ENCODE measurements at regions not wholly inside any gene's neighbourhood (a gene's known extent, or its start where the extent isn't known, plus 50 kb on each side); places are given as distances from the start of the nearest gene placed in this dataset.

- no peak for TF ChIP-seq TCF7L2 (IDR thresholded peaks at IDR 0.05; ENCODE audit: low read depth, low read length)
- no peak for TF ChIP-seq SP1 (CRISPR knock-in tag; IDR thresholded peaks at IDR 0.05)
- no peak for TF ChIP-seq ZNF507 (tag; conservative IDR thresholded peaks at IDR 0.05)
- no peak for TF ChIP-seq ZNF140 (CRISPR knock-in tag; IDR thresholded peaks at IDR 0.05)
- Histone ChIP-seq H3K4me1 (replicated peaks in 1 of 2; ENCODE audit: control insufficient read depth in 2 of 2, insufficient read depth in 2 of 2, low read length in 2 of 2) (no peaks in the 10 kb centered on the region), H3K27me3 (ENCODE audit: control insufficient read depth in 2 of 2, insufficient read depth in 2 of 2, low read length in 2 of 2) (no peaks in the 10 kb centered on the region), H4K20me1 (replicated peaks; ENCODE audit: control insufficient read depth, insufficient read depth, low read length) (no peaks in the 10 kb centered on the region), H3K36me3 (ENCODE audit: control insufficient read depth, insufficient read depth, low read length) (no peaks in the 10 kb centered on the region), H3K9ac (ENCODE audit: insufficient read depth in 1 of 2, low read depth in 2 of 2, low read length in 2 of 2) (no peak overlapping the region), H3K9me3 (replicated peaks; ENCODE audit: control insufficient read depth, insufficient read depth, low read depth, low read length) (no peaks in the 10 kb centered on the region), H3K4me3 (no peak overlapping the region), H3K79me2 (ENCODE audit: control insufficient read depth, insufficient read depth, low read length) (no peaks in the 10 kb centered on the region), H3K4me2 (ENCODE audit: insufficient read depth, low read length) (no peak overlapping the region), H3K27ac (ENCODE audit: extremely low read depth, low read depth, low read length) (no peak overlapping the region), H2AFZ (ENCODE audit: low read depth, low read length) (no peak overlapping the region), H3K9me1 (ENCODE audit: control insufficient read depth, insufficient read depth, low read length) (no peaks in the 10 kb centered on the region)
- 0% methylated on average over 1 of the region's 1 CpG for WGBS (ENCODE audit: insufficient coverage, low coverage, missing lambda C conversion rate)
- BruUV-seq (replicated peaks) = no TSS peak
- in situ Hi-C loops (cut with MboI) = no loop called here
- intact Hi-C loops (cut with micrococcal nuclease) = no loop called here
- CTCF ChIA-PET (ENCODE audit: low intra/inter-chr PET ratio) = no interaction called here
- POLR2A ChIA-PET = no interaction called here
- no peak for FAIRE-seq
- no peak for ATAC-seq
- DNase-seq (ENCODE audit: extremely low read depth in 1 of 4, low spot score in 3 of 4) = no peak
Observed at GRCh38 chrX:10310511-10310910, 153.7 kb downstream of the CLCN4 start.

DNA sequence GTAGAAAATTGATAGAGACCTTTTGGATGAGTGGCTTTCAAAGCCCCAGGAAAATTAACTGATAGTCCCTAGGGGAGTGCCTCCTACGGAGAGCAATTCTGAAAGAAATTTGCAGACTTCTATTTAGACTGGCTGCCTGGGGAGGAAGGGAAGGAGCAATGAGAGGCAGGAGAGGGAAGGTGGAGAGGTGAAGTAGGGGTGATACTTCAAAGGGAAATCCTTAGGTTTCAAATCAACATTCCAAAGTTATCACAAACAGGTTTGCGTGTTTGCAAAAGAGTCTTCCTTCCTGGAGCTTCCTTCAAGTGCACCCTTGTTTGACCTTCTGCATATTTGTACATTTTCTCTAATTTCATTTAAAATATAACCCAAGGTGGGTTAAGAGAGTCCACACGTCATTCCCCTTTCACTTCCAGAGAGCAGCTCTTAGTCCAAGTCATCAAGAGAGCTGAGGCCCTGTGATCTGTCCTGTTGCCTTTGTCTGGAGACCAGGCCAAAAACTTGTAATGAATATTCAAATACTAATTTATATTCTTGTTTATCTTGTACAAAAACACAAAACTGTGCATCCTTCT, 157.8 kb downstream of the CLCN4 start:
- no peaks in the 10 kb centered on the region for H4K20me1 ChIP-seq (replicated peaks; ENCODE audit: control insufficient read depth, insufficient read depth, low read length)
- no peak overlapping the region for H3K4me2 ChIP-seq (ENCODE audit: insufficient read depth, low read length)
- ATAC-seq = no peak
- H3K9ac ChIP-seq (ENCODE audit: insufficient read depth in 1 of 2, low read depth in 2 of 2, low read length in 2 of 2) = no peak overlapping the region
- H3K79me2 ChIP-seq (ENCODE audit: control insufficient read depth, insufficient read depth, low read length) = no peaks in the 10 kb centered on the region
- no peak for FAIRE-seq
- no peaks in the 10 kb centered on the region for H3K27me3 ChIP-seq (ENCODE audit: control insufficient read depth in 2 of 2, insufficient read depth in 2 of 2, low read length in 2 of 2)
- in situ Hi-C loops (cut with MboI) = no loop called here
- intact Hi-C loops (cut with micrococcal nuclease) = no loop called here
- BruUV-seq (replicated peaks) = no TSS peak
- no peaks in the 10 kb centered on the region for H3K9me3 ChIP-seq (replicated peaks; ENCODE audit: control insufficient read depth, insufficient read depth, low read depth, low read length)
- WGBS (ENCODE audit: insufficient coverage, low coverage, missing lambda C conversion rate) = 0% methylated on average over 3 of the region's 3 CpGs
- ChIA-PET POLR2A (no interaction called here), CTCF (ENCODE audit: low intra/inter-chr PET ratio) (no interaction called here)
- no peaks in the 10 kb centered on the region for H3K9me1 ChIP-seq (ENCODE audit: control insufficient read depth, insufficient read depth, low read length)
- no peak overlapping the region for H2AFZ ChIP-seq (ENCODE audit: low read depth, low read length)
- DNase-seq (ENCODE audit: extremely low read depth in 1 of 4, low spot score in 3 of 4) = no peak
- no peaks in the 10 kb centered on the region for H3K36me3 ChIP-seq (ENCODE audit: control insufficient read depth, insufficient read depth, low read length)
- H3K4me3 ChIP-seq = no peak overlapping the region
- TF ChIP-seq MED1 (CRISPR knock-in tag; IDR thresholded peaks at IDR 0.05; ENCODE audit: borderline replicate concordance) (no peak), RBM15 (IDR thresholded peaks at IDR 0.05; ENCODE audit: insufficient read depth, low read length) (no peak), ZNF217 (CRISPR knock-in tag; IDR thresholded peaks at IDR 0.05) (no peak)
- no peak overlapping the region for H3K27ac ChIP-seq (ENCODE audit: extremely low read depth, low read depth, low read length)
- no peaks in the 10 kb centered on the region for H3K4me1 ChIP-seq (replicated peaks in 1 of 2; ENCODE audit: control insufficient read depth in 2 of 2, insufficient read depth in 2 of 2, low read length in 2 of 2)

All from K562 (cell line).